Liver (tissue), 3 donors: ENCODE measurements at regions not wholly inside any gene's neighbourhood (a gene's known extent, or its start where the extent isn't known, plus 50 kb on each side); places are given as distances from the start of the nearest gene placed in this dataset.
"Not testable (repeated sequence)": the region's sequence is repeated elsewhere in the genome, so short reads cannot be mapped to it uniquely, and the experiment has no call there.

Experiments used
- CTCF ChIP-seq: fragments of 150-350 bp; IDR thresholded peaks from 2 replicates; pipeline ENCODE4 v1.5.1; 2017; ENCODE audit warnings: improper control_type of control experiment, low read depth, low read length; ENCODE audit not compliant: missing input control
- FOXA1 ChIP-seq: IDR thresholded peaks from 2 replicates; pipeline ENCODE4 v1.6.1; 2016; ENCODE audit warnings: antibody characterized with exemption
- GABPA ChIP-seq, 2 donors: IDR thresholded peaks in 1 of 2; conservative IDR thresholded peaks in 1 of 2; 2 replicates each; pipeline ENCODE4 v1.6.1; 2016; ENCODE audit warnings: antibody characterized with exemption in 2 of 2, mild to moderate bottlenecking in 1 of 2, moderate library complexity in 1 of 2
- MAX ChIP-seq: IDR thresholded peaks from 2 replicates; pipeline ENCODE4 v1.6.1; 2016; ENCODE audit warnings: antibody characterized with exemption
- SP1 ChIP-seq: IDR thresholded peaks from 2 replicates; pipeline ENCODE4 v1.6.1; 2018; ENCODE audit warnings: antibody characterized with exemption, mild to moderate bottlenecking
- TF ChIP-seq, protein P1 (sequence below): IDR thresholded peaks from 2 replicates; pipeline ENCODE4 v1.6.1; 2016; ENCODE audit warnings: antibody characterized with exemption, mild to moderate bottlenecking
- TF ChIP-seq, protein P2 (sequence below): IDR thresholded peaks from 2 replicates; pipeline ENCODE4 v1.6.1; 2016; ENCODE audit warnings: antibody characterized with exemption
- donor health status: healthy.
- donor health status: healthy.

DNA sequence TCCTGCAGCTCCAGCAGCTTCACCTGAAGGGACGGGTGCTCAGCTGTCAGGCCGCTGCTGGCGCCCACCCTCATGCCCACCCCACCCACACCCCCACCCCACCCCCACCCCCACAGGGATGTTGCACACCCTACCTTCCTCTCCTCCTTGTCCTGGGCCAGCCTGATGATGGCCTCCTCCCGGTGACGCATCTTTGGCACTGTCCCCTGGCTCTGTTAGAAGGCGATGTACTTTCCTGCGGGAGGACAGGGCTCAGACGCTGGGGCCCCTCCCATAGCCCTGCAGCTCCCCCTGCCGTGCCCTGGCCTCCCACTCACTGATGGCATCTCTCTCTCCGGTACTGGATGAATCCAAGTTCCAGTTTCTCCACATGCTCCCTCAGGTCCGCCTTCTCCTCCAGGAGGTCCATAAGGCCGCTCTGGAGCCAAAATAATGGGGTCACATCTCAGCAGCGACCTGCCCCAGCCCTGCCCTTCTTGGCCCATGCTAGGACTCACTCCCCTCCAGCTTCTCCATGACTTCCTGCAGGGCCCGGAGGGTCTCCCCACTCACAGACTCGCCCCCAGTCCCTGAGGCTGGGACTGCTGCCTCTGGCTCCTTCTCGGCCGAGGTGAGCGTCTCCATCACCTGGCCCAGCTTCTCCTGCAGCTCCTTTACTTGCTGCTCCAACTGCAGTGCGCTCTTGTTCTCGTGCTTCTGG lies 55.2 kb downstream of the GOLGA8B start:
- not testable (repeated sequence) for TF ChIP-seq CTCF; FOXA1; MAX; GABPA (IDR thresholded peaks at IDR 0.05 in 1 of 2, conservative IDR thresholded peaks at IDR 0.05 in 1 of 2); SP1
- TF ChIP-seq, protein P1, sequence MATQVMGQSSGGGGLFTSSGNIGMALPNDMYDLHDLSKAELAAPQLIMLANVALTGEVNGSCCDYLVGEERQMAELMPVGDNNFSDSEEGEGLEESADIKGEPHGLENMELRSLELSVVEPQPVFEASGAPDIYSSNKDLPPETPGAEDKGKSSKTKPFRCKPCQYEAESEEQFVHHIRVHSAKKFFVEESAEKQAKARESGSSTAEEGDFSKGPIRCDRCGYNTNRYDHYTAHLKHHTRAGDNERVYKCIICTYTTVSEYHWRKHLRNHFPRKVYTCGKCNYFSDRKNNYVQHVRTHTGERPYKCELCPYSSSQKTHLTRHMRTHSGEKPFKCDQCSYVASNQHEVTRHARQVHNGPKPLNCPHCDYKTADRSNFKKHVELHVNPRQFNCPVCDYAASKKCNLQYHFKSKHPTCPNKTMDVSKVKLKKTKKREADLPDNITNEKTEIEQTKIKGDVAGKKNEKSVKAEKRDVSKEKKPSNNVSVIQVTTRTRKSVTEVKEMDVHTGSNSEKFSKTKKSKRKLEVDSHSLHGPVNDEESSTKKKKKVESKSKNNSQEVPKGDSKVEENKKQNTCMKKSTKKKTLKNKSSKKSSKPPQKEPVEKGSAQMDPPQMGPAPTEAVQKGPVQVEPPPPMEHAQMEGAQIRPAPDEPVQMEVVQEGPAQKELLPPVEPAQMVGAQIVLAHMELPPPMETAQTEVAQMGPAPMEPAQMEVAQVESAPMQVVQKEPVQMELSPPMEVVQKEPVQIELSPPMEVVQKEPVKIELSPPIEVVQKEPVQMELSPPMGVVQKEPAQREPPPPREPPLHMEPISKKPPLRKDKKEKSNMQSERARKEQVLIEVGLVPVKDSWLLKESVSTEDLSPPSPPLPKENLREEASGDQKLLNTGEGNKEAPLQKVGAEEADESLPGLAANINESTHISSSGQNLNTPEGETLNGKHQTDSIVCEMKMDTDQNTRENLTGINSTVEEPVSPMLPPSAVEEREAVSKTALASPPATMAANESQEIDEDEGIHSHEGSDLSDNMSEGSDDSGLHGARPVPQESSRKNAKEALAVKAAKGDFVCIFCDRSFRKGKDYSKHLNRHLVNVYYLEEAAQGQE: not testable (repeated sequence)
- TF ChIP-seq, protein P2, sequence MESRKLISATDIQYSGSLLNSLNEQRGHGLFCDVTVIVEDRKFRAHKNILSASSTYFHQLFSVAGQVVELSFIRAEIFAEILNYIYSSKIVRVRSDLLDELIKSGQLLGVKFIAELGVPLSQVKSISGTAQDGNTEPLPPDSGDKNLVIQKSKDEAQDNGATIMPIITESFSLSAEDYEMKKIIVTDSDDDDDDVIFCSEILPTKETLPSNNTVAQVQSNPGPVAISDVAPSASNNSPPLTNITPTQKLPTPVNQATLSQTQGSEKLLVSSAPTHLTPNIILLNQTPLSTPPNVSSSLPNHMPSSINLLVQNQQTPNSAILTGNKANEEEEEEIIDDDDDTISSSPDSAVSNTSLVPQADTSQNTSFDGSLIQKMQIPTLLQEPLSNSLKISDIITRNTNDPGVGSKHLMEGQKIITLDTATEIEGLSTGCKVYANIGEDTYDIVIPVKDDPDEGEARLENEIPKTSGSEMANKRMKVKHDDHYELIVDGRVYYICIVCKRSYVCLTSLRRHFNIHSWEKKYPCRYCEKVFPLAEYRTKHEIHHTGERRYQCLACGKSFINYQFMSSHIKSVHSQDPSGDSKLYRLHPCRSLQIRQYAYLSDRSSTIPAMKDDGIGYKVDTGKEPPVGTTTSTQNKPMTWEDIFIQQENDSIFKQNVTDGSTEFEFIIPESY: not testable (repeated sequence)
